Activated naive CD4-positive, alpha-beta T cell treated with anti-CD3 and anti-CD28 coated beads for 36 hours (primary cell): ENCODE measurements at regions not wholly inside any gene's neighbourhood (a gene's known extent, or its start where the extent isn't known, plus 50 kb on each side); places are given as distances from the start of the nearest gene placed in this dataset.

Experiments used
- CTCF ChIA-PET: fragments of 350-600 bp; sonication (Branson Sonifier 250); formaldehyde crosslinking; loops from one replicate; lab custom pipeline; 2021; ENCODE audit warnings: antibody characterized with exemption; lab: Charles Lee
- DNase-seq: peaks from one replicate; pipeline ENCODE4 v3.0.0-alpha.2; 2020
- H3K27ac Mint-ChIP-seq: one replicate; pipeline ENCODE4 v1.8.0; 2021; ENCODE audit warnings: mild to moderate bottlenecking, mixed read lengths
- H3K27me3 Mint-ChIP-seq: one replicate; pipeline ENCODE4 v1.8.0; 2021; ENCODE audit warnings: low read depth, mixed read lengths
- H3K36me3 Mint-ChIP-seq: one replicate; pipeline ENCODE4 v1.8.0; 2021; ENCODE audit warnings: low read depth, mixed read lengths
- H3K4me1 Mint-ChIP-seq: one replicate; pipeline ENCODE4 v1.8.0; 2021; ENCODE audit warnings: low read depth, mixed read lengths
- H3K4me3 Mint-ChIP-seq: one replicate; pipeline ENCODE4 v1.8.0; 2021; ENCODE audit warnings: mild to moderate bottlenecking, moderate library complexity, mixed read lengths
- H3K9me3 Mint-ChIP-seq: one replicate; pipeline ENCODE4 v1.8.0; 2021; ENCODE audit warnings: mixed read lengths
- intact Hi-C: fragments of 100-400 bp; cut with micrococcal nuclease; formaldehyde crosslinking; loops from one replicate; pipeline ENCODE4 v1.15.1; 2023

DNA sequence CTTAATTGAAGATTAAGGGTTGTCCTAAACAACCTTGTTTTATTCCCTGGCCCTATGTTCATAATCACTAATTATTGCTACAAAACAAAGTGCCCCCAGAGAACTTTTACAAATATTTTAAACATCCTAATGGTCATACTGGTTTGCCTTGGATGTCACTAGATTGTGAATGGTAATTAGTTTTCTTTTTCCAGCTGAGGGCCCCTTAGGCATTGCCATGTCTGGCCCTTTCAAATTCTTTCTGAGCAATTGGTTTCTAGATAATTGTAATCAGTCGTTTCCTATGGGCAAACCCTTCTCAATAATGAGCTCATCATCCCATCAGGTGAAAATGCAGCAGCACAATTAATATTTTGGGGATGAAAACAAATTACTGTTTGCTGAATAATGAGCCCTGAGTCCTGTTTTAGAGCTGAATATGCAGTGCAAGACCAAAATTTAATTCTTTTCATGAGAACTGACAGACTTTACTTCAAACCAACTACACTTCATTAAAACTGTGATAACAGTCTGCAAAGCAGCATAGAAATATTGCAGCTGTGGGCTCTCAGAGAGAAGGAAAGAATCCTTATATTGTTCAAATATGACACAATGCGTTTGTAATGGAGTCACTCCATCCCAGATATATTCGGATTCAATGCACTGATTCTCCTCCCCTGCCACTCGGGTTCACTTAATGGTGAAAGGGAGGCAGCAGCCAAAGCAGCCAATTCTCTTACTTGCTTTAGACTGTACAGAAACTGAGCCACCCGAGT, 67.7 kb upstream of the ARHGAP5 start:
- Mint-ChIP-seq H3K9me3 (no peaks in the 10 kb centered on the region), H3K4me3 (no peak overlapping the region), H3K36me3 (no peaks in the 10 kb centered on the region), H3K27ac (no peak overlapping the region), H3K27me3 (no peaks in the 10 kb centered on the region), H3K4me1 (no peaks in the 10 kb centered on the region)
- no peak for DNase-seq
- intact Hi-C loops = no loop called here
- CTCF ChIA-PET = interaction anchor here (0.6 kb wide), 1 partner anchor 103 kb away, joined by 3 read pairs; no protein-coding TSS in a partner anchor

- Mint-ChIP-seq H3K36me3 (no peaks in the 10 kb centered on the region), H3K4me1 (no peaks in the 10 kb centered on the region), H3K4me3 (no peak overlapping the region), H3K27me3 (no peaks in the 10 kb centered on the region), H3K27ac (no peak overlapping the region), H3K9me3 (no peaks in the 10 kb centered on the region)
- intact Hi-C loops = no loop called here
- CTCF ChIA-PET = interaction anchor here (0.6 kb wide), 1 partner anchor 102 kb away, joined by 3 read pairs; no protein-coding TSS in a partner anchor
- no peak for DNase-seq
Measured at GRCh38 chr14:32009976-32010581, 67.0 kb upstream of the ARHGAP5 start.

DNA sequence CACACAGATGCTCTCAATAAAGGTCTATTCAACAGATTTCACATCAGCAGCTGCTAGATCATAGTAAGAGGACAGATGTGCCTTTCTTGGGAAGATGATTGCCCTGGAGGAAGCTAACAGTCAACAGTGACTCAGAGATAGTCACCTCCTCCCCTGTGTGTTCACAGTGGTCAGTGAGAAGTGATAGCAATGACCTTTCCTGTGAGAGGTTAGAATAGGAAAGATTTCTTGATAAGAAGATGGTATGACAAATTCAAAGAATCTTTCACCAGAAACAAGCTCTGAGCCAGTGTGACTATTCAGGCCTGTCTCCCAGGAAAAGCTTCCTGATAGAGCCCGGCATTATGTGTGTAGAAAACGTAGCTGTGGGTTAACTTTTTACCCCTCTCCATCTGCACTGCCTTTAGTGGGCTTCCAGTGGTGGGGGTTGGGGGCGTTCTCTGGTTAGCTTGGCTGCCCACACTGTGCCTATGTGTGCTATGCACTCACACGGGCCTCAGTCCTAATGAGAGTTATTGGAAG, 66.4 kb upstream of the ARHGAP5 start:
- intact Hi-C loops = no loop called here
- H3K4me1 Mint-ChIP-seq = no peaks in the 10 kb centered on the region
- H3K27me3 Mint-ChIP-seq = no peaks in the 10 kb centered on the region
- no peak overlapping the region for H3K4me3 Mint-ChIP-seq
- H3K9me3 Mint-ChIP-seq = no peaks in the 10 kb centered on the region
- no peaks in the 10 kb centered on the region for H3K36me3 Mint-ChIP-seq
- no peak for DNase-seq
- no peak overlapping the region for H3K27ac Mint-ChIP-seq
- CTCF ChIA-PET = interaction anchor here (1.1 kb wide), 1 partner anchor 84 kb away, joined by 3 read pairs; no protein-coding TSS in a partner anchor

- Mint-ChIP-seq H3K36me3 (no peaks in the 10 kb centered on the region), H3K27ac (no peak overlapping the region), H3K9me3 (no peaks in the 10 kb centered on the region), H3K4me1 (no peaks in the 10 kb centered on the region), H3K4me3 (no peak overlapping the region), H3K27me3 (no peaks in the 10 kb centered on the region)
- intact Hi-C loops = no loop called here
- DNase-seq = no peak
- CTCF ChIA-PET = interaction anchor here (0.5 to 1.1 kb wide), 2 partner anchors 84 to 473 kb away, joined by 3 read pairs; no protein-coding TSS in a partner anchor
Measured at GRCh38 chr14:32011225-32011624, 65.9 kb upstream of the ARHGAP5 start.

DNA sequence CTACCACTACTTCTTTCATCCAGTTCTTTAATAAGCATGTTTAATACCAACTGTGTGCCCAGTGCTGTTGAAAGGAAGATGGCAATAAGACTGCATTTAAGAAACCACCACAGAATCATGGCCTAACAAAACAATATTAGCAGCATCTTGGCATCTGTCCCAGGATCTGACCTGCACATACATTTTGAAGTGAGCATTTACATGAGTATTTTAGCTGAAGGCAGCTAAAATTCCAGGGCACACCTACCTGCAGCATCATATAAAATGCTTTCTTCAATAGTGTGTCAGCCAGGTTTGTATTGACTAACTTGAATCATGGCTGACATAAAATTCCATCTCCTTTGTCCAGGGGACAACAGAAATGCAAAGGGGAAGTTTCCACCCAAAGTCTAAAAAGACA, 65.0 kb upstream of the ARHGAP5 start:
- H3K36me3 Mint-ChIP-seq = no peaks in the 10 kb centered on the region
- intact Hi-C loops = no loop called here
- CTCF ChIA-PET = no interaction called here
- H3K9me3 Mint-ChIP-seq = no peaks in the 10 kb centered on the region
- no peak overlapping the region for H3K4me3 Mint-ChIP-seq
- H3K27ac Mint-ChIP-seq = no peak overlapping the region
- H3K4me1 Mint-ChIP-seq = no peaks in the 10 kb centered on the region
- no peak for DNase-seq
- H3K27me3 Mint-ChIP-seq = no peaks in the 10 kb centered on the region

DNA sequence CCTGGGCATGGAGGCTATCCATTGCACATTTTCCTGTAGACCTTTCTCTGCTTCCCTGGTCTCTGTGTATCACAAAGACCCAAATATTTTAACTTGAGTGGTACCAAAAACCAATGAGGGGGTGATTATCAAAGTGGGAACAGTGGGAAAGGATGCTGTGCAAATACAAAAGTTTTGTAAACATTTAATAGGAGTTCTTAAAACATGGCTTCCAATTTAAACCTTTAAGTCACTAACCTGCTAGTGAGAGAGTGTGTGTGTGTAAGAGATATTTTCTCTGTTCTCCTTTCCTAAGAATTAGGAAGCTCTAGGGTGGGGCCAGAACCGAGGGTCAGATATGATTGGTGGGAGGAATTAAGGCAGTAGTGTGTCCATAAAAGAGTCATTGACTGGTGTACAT, 64.5 kb upstream of the ARHGAP5 start:
- intact Hi-C loops = no loop called here
- Mint-ChIP-seq H3K27me3 (no peaks in the 10 kb centered on the region), H3K36me3 (no peaks in the 10 kb centered on the region), H3K4me1 (no peaks in the 10 kb centered on the region), H3K4me3 (no peak overlapping the region), H3K27ac (no peak overlapping the region), H3K9me3 (no peaks in the 10 kb centered on the region)
- CTCF ChIA-PET = no interaction called here
- DNase-seq = no peak

GRCh38 chr14:32013083-32013482, 64.0 kb upstream of the ARHGAP5 start:
- Mint-ChIP-seq H3K36me3 (no peaks in the 10 kb centered on the region), H3K27me3 (no peaks in the 10 kb centered on the region), H3K4me3 (no peak overlapping the region), H3K4me1 (no peaks in the 10 kb centered on the region), H3K9me3 (no peaks in the 10 kb centered on the region), H3K27ac (no peak overlapping the region)
- CTCF ChIA-PET = no interaction called here
- intact Hi-C loops = no loop called here
- DNase-seq = no peak

DNA sequence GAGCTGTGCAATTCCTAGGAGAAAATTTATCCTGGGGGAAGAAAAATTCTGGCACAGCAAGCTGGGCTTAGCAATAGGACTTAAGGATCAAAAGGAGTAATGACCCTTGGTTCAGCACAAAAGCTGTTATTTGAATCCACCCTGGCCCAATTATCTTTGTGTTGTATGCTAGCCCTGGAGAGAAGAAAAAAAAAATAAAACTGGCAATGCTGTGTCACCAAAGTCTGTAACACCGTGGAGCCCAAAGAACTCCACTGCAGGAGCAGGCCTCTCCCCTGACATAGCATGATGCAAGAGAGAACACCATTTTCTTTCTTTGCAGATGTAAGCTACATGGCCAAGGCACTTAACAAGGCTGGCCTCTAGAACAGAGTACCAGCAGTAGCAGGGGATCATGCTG, 63.0 kb upstream of the ARHGAP5 start:
- no peak overlapping the region for H3K4me3 Mint-ChIP-seq
- CTCF ChIA-PET = interaction anchor here (0.6 kb wide), 1 partner anchor 10 kb away, joined by 3 read pairs; no protein-coding TSS in a partner anchor
- H3K27me3 Mint-ChIP-seq = no peaks in the 10 kb centered on the region
- DNase-seq = no peak
- no peaks in the 10 kb centered on the region for H3K4me1 Mint-ChIP-seq
- H3K9me3 Mint-ChIP-seq = no peaks in the 10 kb centered on the region
- intact Hi-C loops = no loop called here
- no peaks in the 10 kb centered on the region for H3K36me3 Mint-ChIP-seq
- no peak overlapping the region for H3K27ac Mint-ChIP-seq

- Mint-ChIP-seq H3K4me1 (no peaks in the 10 kb centered on the region), H3K27ac (no peak overlapping the region), H3K36me3 (no peaks in the 10 kb centered on the region), H3K27me3 (no peaks in the 10 kb centered on the region), H3K4me3 (no peak overlapping the region), H3K9me3 (no peaks in the 10 kb centered on the region)
- CTCF ChIA-PET = interaction anchor here (0.6 to 0.7 kb wide), 2 partner anchors 9 to 80 kb away, joined by 3 read pairs; no protein-coding TSS in a partner anchor
- intact Hi-C loops = no loop called here
- DNase-seq = no peak
Measured at GRCh38 chr14:32014498-32014897, 62.6 kb upstream of the ARHGAP5 start.

DNA sequence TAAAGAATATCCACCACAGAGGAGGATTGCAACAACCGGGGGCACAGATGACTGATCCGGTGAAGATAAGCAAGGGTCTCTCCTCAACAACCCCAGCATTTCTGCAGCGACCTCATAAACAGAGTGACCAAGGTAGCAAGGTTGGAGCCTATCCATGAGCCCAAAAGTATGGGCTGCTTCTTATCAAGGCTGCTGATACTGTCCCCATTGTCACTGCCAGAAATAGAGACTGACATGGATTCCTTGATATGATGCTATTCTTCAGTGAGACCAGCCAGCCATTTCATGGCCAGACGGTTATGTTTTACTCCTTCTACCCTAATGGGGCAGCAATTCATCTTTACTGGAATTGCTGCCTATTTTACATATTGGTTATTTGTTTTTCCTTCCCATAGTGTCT, 61.9 kb upstream of the ARHGAP5 start:
- H3K4me3 Mint-ChIP-seq = no peak overlapping the region
- H3K36me3 Mint-ChIP-seq = no peaks in the 10 kb centered on the region
- H3K9me3 Mint-ChIP-seq = no peaks in the 10 kb centered on the region
- H3K27me3 Mint-ChIP-seq = no peaks in the 10 kb centered on the region
- CTCF ChIA-PET = interaction anchor here (0.7 kb wide), 1 partner anchor 81 kb away, joined by 3 read pairs; no protein-coding TSS in a partner anchor
- no peaks in the 10 kb centered on the region for H3K4me1 Mint-ChIP-seq
- no peak overlapping the region for H3K27ac Mint-ChIP-seq
- intact Hi-C loops = no loop called here
- DNase-seq = no peak

DNA sequence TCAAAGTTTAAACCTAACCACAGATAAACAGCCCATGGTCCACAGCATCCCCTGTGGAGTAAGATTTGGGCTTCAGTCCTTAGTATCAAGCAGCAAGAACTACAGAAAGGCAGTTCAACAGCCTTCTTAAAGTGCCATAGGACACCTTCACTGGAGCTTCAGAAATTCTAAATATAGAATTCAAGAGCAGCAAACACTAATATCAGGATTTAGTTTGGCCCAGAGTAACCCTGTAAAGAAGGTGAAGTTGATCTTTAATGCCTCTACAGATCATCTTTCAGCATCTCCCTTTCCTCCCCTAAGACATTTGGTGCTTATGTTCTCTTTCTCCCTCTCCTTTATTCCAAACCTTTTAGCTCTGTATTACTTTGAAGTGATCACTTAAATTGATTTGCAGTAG, 59.5 kb upstream of the ARHGAP5 start:
- no peak overlapping the region for H3K4me3 Mint-ChIP-seq
- no peaks in the 10 kb centered on the region for H3K36me3 Mint-ChIP-seq
- no peaks in the 10 kb centered on the region for H3K4me1 Mint-ChIP-seq
- CTCF ChIA-PET = interaction anchor here (1.1 kb wide), 1 partner anchor 235 kb away, joined by 3 read pairs; no protein-coding TSS in a partner anchor
- intact Hi-C loops = no loop called here
- no peak for DNase-seq
- no peaks in the 10 kb centered on the region for H3K9me3 Mint-ChIP-seq
- H3K27me3 Mint-ChIP-seq = no peaks in the 10 kb centered on the region
- no peak overlapping the region for H3K27ac Mint-ChIP-seq

GRCh38 chr14:32018391-32019092, 58.6 kb upstream of the ARHGAP5 start:
- CTCF ChIA-PET = interaction anchor here (1.1 kb wide), 2 partner anchors 92 to 234 kb away, joined by 3 to 5 read pairs; no protein-coding TSS in a partner anchor
- Mint-ChIP-seq H3K36me3 (no peaks in the 10 kb centered on the region), H3K4me1 (no peaks in the 10 kb centered on the region), H3K4me3 (no peak overlapping the region), H3K9me3 (no peaks in the 10 kb centered on the region), H3K27me3 (no peaks in the 10 kb centered on the region), H3K27ac (no peak overlapping the region)
- intact Hi-C loops = no loop called here
- DNase-seq = no peak
